RWPE1 (cell line): ENCODE measurements at regions not wholly inside any gene's neighbourhood (a gene's known extent, or its start where the extent isn't known, plus 50 kb on each side); places are given as distances from the start of the nearest gene placed in this dataset.

Experiments used
- CTCF ChIA-PET: fragments of 350-600 bp; sonication (Branson Sonifier 250); formaldehyde crosslinking; extraction: SDS; loops from one replicate; lab custom pipeline; 2021; lab: Yijun Ruan, JAX
- POLR2A ChIA-PET: fragments of 400-600 bp; formaldehyde crosslinking; extraction: SDS; loops from one replicate; lab custom pipeline; 2020; ENCODE audit warnings: antibody characterized with exemption; ENCODE audit not compliant: low non-redundant PET; lab: Yijun Ruan, JAX
- DNase-seq: peaks from one replicate; pipeline ENCODE4 v3.0.0; 2012; ENCODE audit warnings: low spot score
- H3K27ac ChIP-seq: fragments of 450-650 bp; 2 replicates; pipeline ENCODE4 v1.5.1; 2017
- TF ChIP-seq, protein P1 (sequence below): fragments of 450-650 bp; conservative IDR thresholded peaks from 2 replicates; pipeline ENCODE4 v1.5.1; 2017; ENCODE audit warnings: low read depth, mild to moderate bottlenecking

DNA sequence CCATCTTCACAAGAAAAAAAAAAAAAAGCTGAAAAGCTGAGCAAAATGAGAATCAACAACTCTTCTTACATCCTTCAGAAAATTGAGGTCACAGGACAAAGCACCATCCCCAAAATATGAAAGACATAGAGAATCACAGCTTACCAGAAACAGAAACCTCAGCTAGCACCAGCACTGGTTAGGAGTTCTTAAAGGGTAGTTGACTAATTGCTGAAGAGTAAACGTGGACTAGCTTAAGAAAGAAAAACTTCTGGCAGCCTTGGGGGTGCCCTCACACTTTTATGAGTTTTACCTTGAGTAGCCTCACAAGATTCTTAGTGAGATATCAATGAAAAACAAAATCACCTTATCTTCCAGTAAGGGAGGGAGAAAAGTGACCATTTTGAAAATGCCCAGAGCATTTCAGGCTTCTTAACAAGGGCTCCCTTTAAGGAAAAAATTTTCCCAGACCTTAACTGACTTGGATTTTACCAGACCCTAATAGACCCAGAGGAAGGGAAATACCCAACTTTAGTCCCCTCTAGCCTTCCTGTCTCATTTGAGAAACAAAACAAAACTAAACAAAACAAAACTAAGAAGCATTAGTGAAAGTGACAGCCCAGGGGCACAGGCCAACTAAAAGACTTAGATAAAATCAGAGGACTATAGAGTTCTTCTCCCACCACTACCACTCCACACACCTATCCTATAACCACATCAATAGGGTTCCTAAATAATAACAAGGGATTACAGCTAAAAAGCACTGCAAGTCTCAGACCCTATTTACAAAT is 888.6 kb downstream of the DIAPH3 start:
- no peak overlapping the region for H3K27ac ChIP-seq
- DNase-seq: no peak
- ChIA-PET POLR2A (interaction anchor here (0.6 kb wide), 1 partner anchor 52 kb away, joined by 6 read pairs; no protein-coding TSS in a partner anchor), CTCF (no interaction called here)
- TF ChIP-seq, protein P1, sequence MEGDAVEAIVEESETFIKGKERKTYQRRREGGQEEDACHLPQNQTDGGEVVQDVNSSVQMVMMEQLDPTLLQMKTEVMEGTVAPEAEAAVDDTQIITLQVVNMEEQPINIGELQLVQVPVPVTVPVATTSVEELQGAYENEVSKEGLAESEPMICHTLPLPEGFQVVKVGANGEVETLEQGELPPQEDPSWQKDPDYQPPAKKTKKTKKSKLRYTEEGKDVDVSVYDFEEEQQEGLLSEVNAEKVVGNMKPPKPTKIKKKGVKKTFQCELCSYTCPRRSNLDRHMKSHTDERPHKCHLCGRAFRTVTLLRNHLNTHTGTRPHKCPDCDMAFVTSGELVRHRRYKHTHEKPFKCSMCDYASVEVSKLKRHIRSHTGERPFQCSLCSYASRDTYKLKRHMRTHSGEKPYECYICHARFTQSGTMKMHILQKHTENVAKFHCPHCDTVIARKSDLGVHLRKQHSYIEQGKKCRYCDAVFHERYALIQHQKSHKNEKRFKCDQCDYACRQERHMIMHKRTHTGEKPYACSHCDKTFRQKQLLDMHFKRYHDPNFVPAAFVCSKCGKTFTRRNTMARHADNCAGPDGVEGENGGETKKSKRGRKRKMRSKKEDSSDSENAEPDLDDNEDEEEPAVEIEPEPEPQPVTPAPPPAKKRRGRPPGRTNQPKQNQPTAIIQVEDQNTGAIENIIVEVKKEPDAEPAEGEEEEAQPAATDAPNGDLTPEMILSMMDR: no peak

DNA sequence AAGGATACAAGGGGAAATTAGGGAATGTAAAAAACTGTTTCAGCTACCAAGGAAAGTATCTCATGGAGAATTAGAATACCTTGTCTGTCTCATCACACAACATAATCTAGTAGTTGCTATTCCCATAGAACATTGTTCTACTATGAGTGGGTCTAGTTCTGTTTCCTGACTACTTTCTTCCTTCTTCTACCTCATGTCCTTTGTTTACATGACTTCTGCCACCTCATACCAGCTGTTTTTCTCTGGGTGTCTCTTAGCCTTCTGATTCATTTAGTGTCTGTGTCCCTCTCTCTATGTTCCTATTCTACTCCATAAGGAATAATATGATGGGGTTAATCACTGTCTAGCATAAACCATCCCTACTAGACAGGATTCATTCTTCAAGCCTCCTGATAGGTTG is 887.3 kb downstream of the DIAPH3 start:
- no peak overlapping the region for H3K27ac ChIP-seq
- DNase-seq: no peak
- TF ChIP-seq, protein P1: no peak
- ChIA-PET CTCF (no interaction called here), POLR2A (no interaction called here)

DNA sequence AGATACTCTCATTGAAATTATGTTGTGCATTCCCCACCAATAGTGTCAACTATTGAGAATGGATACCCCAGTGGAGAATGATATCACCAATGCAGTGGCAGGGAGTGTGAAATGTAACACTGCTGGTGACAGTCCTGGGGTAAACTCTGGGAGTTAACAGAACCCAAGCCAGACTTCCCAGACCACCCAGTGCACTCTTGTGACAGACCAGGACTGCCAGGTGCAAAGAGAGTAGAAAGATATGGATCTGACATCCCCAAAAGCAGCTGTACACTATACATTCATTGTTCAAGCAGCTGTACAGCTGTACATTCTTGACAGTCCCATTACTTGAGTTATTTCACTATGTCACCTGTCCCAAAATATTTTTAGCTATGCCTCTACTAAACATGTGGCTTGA is 886.6 kb downstream of the DIAPH3 start:
- CTCF ChIA-PET: interaction anchor here (0.6 kb wide), 1 partner anchor 14 kb away, joined by 3 read pairs; no protein-coding TSS in a partner anchor
- DNase-seq: no peak
- TF ChIP-seq, protein P1: no peak
- POLR2A ChIA-PET: no interaction called here
- H3K27ac ChIP-seq: no peak overlapping the region

DNA sequence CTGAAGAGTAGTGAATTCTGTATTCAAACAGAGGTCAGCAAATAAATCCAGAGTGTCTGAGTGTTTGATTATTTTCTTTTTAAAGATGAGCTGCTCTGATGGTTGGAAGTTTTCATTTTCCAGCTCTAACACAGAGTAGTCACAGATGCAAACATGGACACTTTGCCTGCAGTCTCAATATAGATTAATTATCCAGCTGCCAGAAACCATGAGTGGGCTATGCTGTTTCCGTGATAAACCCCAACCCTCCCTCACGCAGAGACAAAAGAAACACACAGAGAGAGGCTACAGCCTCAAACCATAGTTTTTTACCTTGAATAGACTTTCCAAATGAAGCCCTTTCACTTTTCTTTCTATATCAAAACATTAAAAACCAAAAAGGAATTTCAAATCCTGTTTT is 884.7 kb downstream of the DIAPH3 start:
- TF ChIP-seq, protein P1: no peak
- ChIA-PET POLR2A (no interaction called here), CTCF (interaction anchor here (0.5 kb wide), 1 partner anchor 70 kb away, joined by 3 read pairs; no protein-coding TSS in a partner anchor)
- H3K27ac ChIP-seq: no peak overlapping the region
- no peak for DNase-seq

DNA sequence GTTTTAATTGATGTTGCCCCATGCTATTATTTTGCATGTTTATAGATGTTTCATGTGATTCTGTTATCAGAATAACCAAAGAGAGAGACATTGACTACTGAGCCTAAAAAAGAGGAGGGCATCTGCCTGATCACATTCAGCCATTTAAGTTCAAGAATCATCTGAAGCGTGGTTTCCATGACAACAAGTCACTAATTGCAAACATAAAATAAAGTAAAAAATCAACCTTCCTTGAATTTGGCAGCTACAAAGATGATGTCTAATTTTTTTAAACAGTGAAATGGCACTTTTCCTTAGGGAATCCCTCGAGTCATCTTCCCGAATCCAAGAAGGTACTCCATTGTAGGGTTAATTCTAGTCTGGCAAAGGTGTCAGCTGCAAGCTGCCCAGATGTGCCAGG is 884.2 kb downstream of the DIAPH3 start:
- H3K27ac ChIP-seq: no peak overlapping the region
- no peak for DNase-seq
- ChIA-PET POLR2A (no interaction called here), CTCF (interaction anchor here (0.5 kb wide), 1 partner anchor 70 kb away, joined by 3 read pairs; no protein-coding TSS in a partner anchor)
- TF ChIP-seq, protein P1: no peak

DNA sequence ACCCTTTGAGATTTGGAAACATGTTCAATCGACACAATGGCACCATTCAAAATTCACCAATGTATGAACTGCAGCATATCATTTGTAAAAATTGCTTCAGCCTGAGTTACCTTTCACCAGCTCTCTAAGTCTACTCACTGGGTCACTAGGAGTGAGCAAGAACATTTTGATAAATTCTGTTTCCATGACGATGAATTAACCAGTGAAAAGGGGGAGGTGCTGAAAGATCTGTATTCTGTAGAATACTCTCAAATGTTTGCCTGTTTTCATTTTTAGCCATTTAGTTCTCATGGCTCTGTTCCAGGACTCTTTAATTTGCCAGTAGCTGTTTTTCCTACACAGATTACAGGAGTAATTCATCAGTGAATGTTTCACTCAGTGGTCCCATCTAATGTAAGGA is 883.4 kb downstream of the DIAPH3 start:
- no peak for DNase-seq
- no peak overlapping the region for H3K27ac ChIP-seq
- ChIA-PET CTCF (no interaction called here), POLR2A (no interaction called here)
- TF ChIP-seq, protein P1: no peak
